GM12878 (cell line): ENCODE measurements at regions not wholly inside any gene's neighbourhood (a gene's known extent, or its start where the extent isn't known, plus 50 kb on each side); places are given as distances from the start of the nearest gene placed in this dataset.
"Not testable (repeated sequence)": the region's sequence is repeated elsewhere in the genome, so short reads cannot be mapped to it uniquely, and the experiment has no call there.

Experiments
- ATAC-seq: fragments of 200-7000 bp; cut with Tn5 transposase; 3 replicates; pipeline ENCODE4 v1.9.1; 2020; ENCODE audit warnings: mild to moderate bottlenecking, moderate library complexity
- BruUV-seq: library from RNA; stranded (reverse); fragments of 400-500 nt; replicated peaks from 2 replicates; lab custom pipeline; 2021; lab: Mats Ljungman, UMichigan
- CTCF ChIA-PET: fragments of 300-600 bp; sonication (Branson Sonifier 250); formaldehyde crosslinking; extraction: SDS; loops from one replicate; lab custom pipeline; 2021; ENCODE audit warnings: inconsistent platforms; lab: Yijun Ruan, JAX
- POLR2A ChIA-PET: fragments of 350-600 bp; formaldehyde crosslinking; extraction: SDS; loops from one replicate; lab custom pipeline; 2021; ENCODE audit warnings: inconsistent platforms; lab: Charles Lee
- RAD21 ChIA-PET: fragments of 300-600 bp; sonication (Branson Sonifier 250); formaldehyde crosslinking; loops from one replicate; lab custom pipeline; 2023; ENCODE audit warnings: antibody characterized with exemption; ENCODE audit not compliant: unreplicated experiment; lab: Charles Lee
- SMC1A ChIA-PET: fragments of 300-600 bp; sonication (Branson Sonifier 250); formaldehyde crosslinking; loops from one replicate; lab custom pipeline; 2023; ENCODE audit not compliant: unreplicated experiment, uncharacterized antibody; lab: Charles Lee
- DNase-seq: peaks from one replicate; pipeline ENCODE4 v3.0.0-alpha.2; 2011; ENCODE audit warnings: low read depth, low spot score
- FAIRE-seq: peaks from 3 replicates; lab custom pipeline; 2011; peaks lifted over from hg19 to GRCh38; lab: Jason Lieb, UNC
- H2AFZ ChIP-seq: 2 replicates; pipeline ENCODE4 v1.6.0; 2011; ENCODE audit warnings: low read depth, low read length, control low read depth; ENCODE audit not compliant: control insufficient read depth
- H3K27ac ChIP-seq: 2 replicates; pipeline ENCODE4 v1.5.1; 2011; ENCODE audit warnings: control low read depth; ENCODE audit not compliant: control insufficient read depth, insufficient read depth
- H3K27me3 ChIP-seq, 2 experiments: replicated peaks in 1 of 2; 2 replicates each; pipeline versions ENCODE4 v1.6.0 to v1.6.1; 2011; ENCODE audit warnings: low read length in 1 of 2; ENCODE audit not compliant: control insufficient read depth in 2 of 2, insufficient read depth in 2 of 2
- H3K36me3 ChIP-seq, 2 experiments: 2 replicates each; pipeline ENCODE4 v1.5.1; 2011; ENCODE audit warnings: low read length in 1 of 2; ENCODE audit not compliant: control insufficient read depth in 2 of 2, insufficient read depth in 2 of 2
- H3K4me1 ChIP-seq: 2 replicates; pipeline ENCODE4 v1.6.1; 2011; ENCODE audit warnings: mild to moderate bottlenecking, low read length, moderate library complexity, mixed read lengths; ENCODE audit not compliant: control insufficient read depth, insufficient read depth
- H3K4me2 ChIP-seq: 2 replicates; pipeline ENCODE4 v1.6.0; 2011; ENCODE audit warnings: control low read depth; ENCODE audit not compliant: control insufficient read depth, insufficient read depth
- H3K4me3 ChIP-seq: fragments of 200-600 bp; sonication (generic); 2 replicates; pipeline ENCODE4 v1.5.1; 2016
- H3K79me2 ChIP-seq: 2 replicates; pipeline ENCODE4 v1.6.0; 2011; ENCODE audit warnings: low read length; ENCODE audit not compliant: control insufficient read depth, insufficient read depth
- H3K9ac ChIP-seq: 2 replicates; pipeline ENCODE4 v1.8.0; 2011; ENCODE audit warnings: low read length, control low read depth, mixed read lengths; ENCODE audit not compliant: control insufficient read depth, insufficient read depth
- H3K9me3 ChIP-seq: replicated peaks from 3 replicates; pipeline ENCODE4 v1.5.1; 2011; ENCODE audit warnings: mild to moderate bottlenecking, low read length; ENCODE audit not compliant: control insufficient read depth, insufficient read depth
- H4K20me1 ChIP-seq: 2 replicates; pipeline ENCODE4 v1.6.0; 2011; ENCODE audit not compliant: control insufficient read depth, insufficient read depth
- WGBS: methylation state at CpG from one replicate; pipeline ENCODE4 v1.1.6; 2016; ENCODE audit warnings: low lambda C conversion rate; ENCODE audit not compliant: insufficient replicate concordance, insufficient coverage; ENCODE audit errors: missing lambda C conversion rate; 5-methylcytosine and 5-hydroxymethylcytosine counted together
- in situ Hi-C: fragments of 300-500 bp; cut with MboI; formaldehyde crosslinking; loops from 9 replicates; pipeline ENCODE4 v1.14.3; 2018; ENCODE audit warnings: mixed read lengths
- intact Hi-C: fragments of 100-400 bp; cut with micrococcal nuclease; formaldehyde crosslinking; loops from one replicate; pipeline ENCODE4 v1.14.2; 2022; ENCODE audit not compliant: unreplicated experiment

- H4K20me1 ChIP-seq, RAD21 ChIA-PET, H3K4me2 ChIP-seq, POLR2A ChIA-PET, SMC1A ChIA-PET, H3K4me1 ChIP-seq, H3K9ac ChIP-seq, H3K4me3 ChIP-seq, H3K36me3 ChIP-seq, ATAC-seq, CTCF ChIA-PET, intact Hi-C loops, H2AFZ ChIP-seq, FAIRE-seq, H3K9me3 ChIP-seq, BruUV-seq, H3K27me3 ChIP-seq, H3K27ac ChIP-seq, H3K79me2 ChIP-seq, DNase-seq: not testable (repeated sequence)
- in situ Hi-C loops, result loop anchor here (25.0 kb wide), 2 partner anchors 196 to 471 kb away; no protein-coding TSS in a partner anchor
- WGBS, result 16% methylated on average over 6 of the region's 8 CpGs
These were observed 90.7 kb downstream of the KCNJ18 start for GRCh38 chr17:21783017-21783416.

- FAIRE-seq, H3K36me3 ChIP-seq, H3K9me3 ChIP-seq, CTCF ChIA-PET, H3K27me3 ChIP-seq, H3K4me2 ChIP-seq, ATAC-seq, in situ Hi-C loops, POLR2A ChIA-PET, H3K9ac ChIP-seq, BruUV-seq, H3K79me2 ChIP-seq, RAD21 ChIA-PET, SMC1A ChIA-PET, H2AFZ ChIP-seq, H4K20me1 ChIP-seq, H3K27ac ChIP-seq, H3K4me3 ChIP-seq, intact Hi-C loops, DNase-seq, H3K4me1 ChIP-seq: not testable (repeated sequence)
- WGBS, result 33% methylated on average over 9 of the region's 9 CpGs
These were observed 121.9 kb downstream of the KCNJ18 start for GRCh38 chr17:21814272-21814671.
